ENCODE measurements at regions not wholly inside any gene's neighbourhood (a gene's known extent, or its start where the extent isn't known, plus 50 kb on each side); places are given as distances from the start of the nearest gene placed in this dataset.

- no peak for TF ChIP-seq EGR1 (IDR thresholded peaks at IDR 0.05; ENCODE audit: borderline replicate concordance in 1 of 2, low read depth in 2 of 2, low read length in 2 of 2)
- no peak for TF ChIP-seq FOS (IDR thresholded peaks at IDR 0.05; ENCODE audit: borderline replicate concordance, extremely low read depth, insufficient read length)
- no peak for TF ChIP-seq IRF4 (IDR thresholded peaks at IDR 0.05; ENCODE audit: low read depth, low read length)
- no peak for TF ChIP-seq TARDBP (IDR thresholded peaks at IDR 0.05; ENCODE audit: borderline replicate concordance)
Observed at GRCh38 chr5:166317425-166317824, 1974.0 kb upstream of the WWC1 start (continued).

DNA sequence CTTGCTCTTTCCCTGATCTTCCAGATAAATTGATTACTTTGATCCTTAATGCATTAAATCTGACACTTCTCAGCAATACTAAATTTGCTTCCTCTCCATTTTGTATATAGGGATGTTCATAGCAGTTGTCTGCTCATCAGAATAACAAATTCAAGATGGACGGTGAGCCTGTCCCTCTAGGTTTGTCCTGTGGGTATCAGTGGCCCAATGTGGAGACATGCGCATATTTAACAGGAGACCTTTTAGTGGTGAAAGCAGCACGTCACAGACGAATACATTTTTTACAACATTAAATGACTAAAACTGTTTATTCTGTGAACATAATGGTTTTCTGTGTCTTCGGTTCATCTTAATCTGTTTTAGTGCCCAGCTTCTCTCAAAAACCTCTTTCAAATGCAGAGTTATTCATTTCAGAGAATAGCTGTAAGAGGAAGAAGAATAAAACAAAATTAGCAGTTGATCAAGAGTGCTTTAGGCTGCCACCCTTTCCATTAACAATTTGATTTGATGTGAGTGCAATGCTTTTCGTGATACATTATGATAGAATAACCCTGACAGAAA, 1970.4 kb upstream of the WWC1 start:
- Histone ChIP-seq H3K4me1 (ENCODE audit: control insufficient read depth, insufficient read depth, low read length) (no peaks in the 10 kb centered on the region), H3K9me3 (replicated peaks; ENCODE audit: control insufficient read depth, insufficient read depth, low read length) (no peaks in the 10 kb centered on the region), H3K27ac (ENCODE audit: control insufficient read depth, insufficient read depth) (no peak overlapping the region), H3K4me2 (ENCODE audit: control insufficient read depth, insufficient read depth) (no peak overlapping the region), H2AFZ (ENCODE audit: control insufficient read depth, low read depth, low read length) (no peak overlapping the region), H3K4me3 (no peak overlapping the region), H3K79me2 (ENCODE audit: control insufficient read depth, insufficient read depth, low read length) (no peaks in the 10 kb centered on the region), H3K27me3 (replicated peaks in 1 of 2; ENCODE audit: control insufficient read depth in 2 of 2, insufficient read depth in 2 of 2, low read length in 1 of 2) (no peaks in the 10 kb centered on the region), H3K36me3 (ENCODE audit: control insufficient read depth in 2 of 2, insufficient read depth in 2 of 2, low read length in 1 of 2) (no peaks in the 10 kb centered on the region), H4K20me1 (ENCODE audit: control insufficient read depth, insufficient read depth) (no peaks in the 10 kb centered on the region), H3K9ac (ENCODE audit: control insufficient read depth, insufficient read depth, low read length) (no peak overlapping the region)
- 42% methylated on average over 6 of the region's 6 CpGs for WGBS (ENCODE audit: insufficient coverage, insufficient replicate concordance, low lambda C conversion rate, missing lambda C conversion rate)
- BruUV-seq (replicated peaks): no TSS peak
- ChIA-PET SMC1A (ENCODE audit: uncharacterized antibody, unreplicated experiment) (no interaction called here), CTCF (no interaction called here), POLR2A (no interaction called here), RAD21 (ENCODE audit: unreplicated experiment) (no interaction called here)
- in situ Hi-C loops (cut with MboI) (no loop called here), intact Hi-C loops (cut with micrococcal nuclease; ENCODE audit: unreplicated experiment) (no loop called here)
- no peak for DNase-seq (ENCODE audit: low read depth, low spot score)
- no peak for FAIRE-seq
- ATAC-seq: no peak
- no peak for TF ChIP-seq RAD21 (IDR thresholded peaks at IDR 0.05; ENCODE audit: insufficient read depth, low read depth, low read length)
- no peak for TF ChIP-seq USF1 (IDR thresholded peaks at IDR 0.05; ENCODE audit: borderline replicate concordance, extremely low read length, insufficient read depth, low read depth, low read length)
- TF ChIP-seq MYC (IDR thresholded peaks at IDR 0.05; ENCODE audit: insufficient read depth, insufficient read length, insufficient replicate concordance, low read length, severe bottlenecking): no peak
- TF ChIP-seq RBBP5 (conservative IDR thresholded peaks at IDR 0.05): no peak
- no peak for TF ChIP-seq CHD4 (IDR thresholded peaks at IDR 0.05)
- TF ChIP-seq FOS (IDR thresholded peaks at IDR 0.05; ENCODE audit: borderline replicate concordance, extremely low read depth, insufficient read length): no peak
- no peak for TF ChIP-seq ZBTB4 (CRISPR knock-in tag; IDR thresholded peaks at IDR 0.05)
- no peak for TF ChIP-seq RFX5 (IDR thresholded peaks at IDR 0.05; ENCODE audit: low read depth, low read length)
- no peak for TF ChIP-seq SRF (IDR thresholded peaks at IDR 0.05; ENCODE audit: low read depth in 2 of 2, low read length in 2 of 2)
- TF ChIP-seq MTA2 (IDR thresholded peaks at IDR 0.05; ENCODE audit: low read depth): no peak

All from GM12878 (cell line).